GM18873 (cell line): ENCODE measurements at regions not wholly inside any gene's neighbourhood (a gene's known extent, or its start where the extent isn't known, plus 50 kb on each side); places are given as distances from the start of the nearest gene placed in this dataset.
"Not testable (repeated sequence)": the region's sequence is repeated elsewhere in the genome, so short reads cannot be mapped to it uniquely, and the experiment has no call there.

Source experiments
- ATAC-seq: cut with Tn5 transposase; IDR thresholded peaks from one replicate; pipeline ENCODE4 v1.9.1; 2021; ENCODE audit warnings: mild to moderate bottlenecking, moderate library complexity, moderate number of reproducible peaks; ENCODE audit not compliant: unreplicated experiment, low FRiP score

- no peak for ATAC-seq
Measured at GRCh38 chr11:29263971-29264682, 752.7 kb downstream of the KCNA4 start.

- no peak for ATAC-seq
Measured at GRCh38 chr11:29261831-29262230, 755.0 kb downstream of the KCNA4 start.

DNA sequence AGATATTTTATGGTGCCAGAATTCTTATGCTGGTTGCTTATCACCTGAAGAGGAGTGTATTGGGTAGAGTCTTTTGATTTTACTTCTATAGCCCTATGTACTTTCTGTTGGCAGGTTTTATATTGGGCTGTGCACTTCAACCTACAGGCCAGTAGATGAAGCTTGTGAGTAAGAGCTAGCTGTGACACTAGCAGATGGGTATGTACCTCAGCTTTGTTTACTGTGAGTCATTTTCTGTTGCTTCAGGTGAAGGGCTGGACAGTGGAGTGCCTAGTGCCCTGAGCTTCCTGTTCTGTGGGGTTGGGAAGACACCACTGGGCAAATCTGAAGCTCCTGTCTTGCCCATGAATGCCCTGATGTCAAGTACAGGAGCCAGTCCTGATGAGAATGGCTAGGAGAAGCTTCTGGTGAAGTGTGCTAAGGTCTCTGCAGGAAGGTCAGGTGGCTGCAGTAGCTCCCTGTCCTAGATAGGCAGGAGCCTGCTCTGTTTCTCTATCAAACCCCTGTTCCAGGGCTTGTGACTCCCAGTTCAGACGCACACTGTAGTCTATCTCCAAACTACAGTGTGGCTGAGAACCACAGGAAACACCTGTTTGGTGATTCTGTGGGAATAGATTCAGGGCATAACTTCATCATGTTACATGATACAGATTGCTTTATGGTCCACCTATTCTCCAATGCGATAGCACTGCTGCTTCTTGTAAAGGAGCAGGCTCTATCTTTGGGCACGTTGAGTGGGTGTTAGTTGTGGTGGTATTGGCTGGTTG, 755.7 kb downstream of the KCNA4 start:
- no peak for ATAC-seq

- ATAC-seq = no peak
Measured at GRCh38 chr11:29258411-29258810, 758.4 kb downstream of the KCNA4 start.

- ATAC-seq = no peak
Measured at GRCh38 chr11:29256580-29256979, 760.2 kb downstream of the KCNA4 start.

DNA sequence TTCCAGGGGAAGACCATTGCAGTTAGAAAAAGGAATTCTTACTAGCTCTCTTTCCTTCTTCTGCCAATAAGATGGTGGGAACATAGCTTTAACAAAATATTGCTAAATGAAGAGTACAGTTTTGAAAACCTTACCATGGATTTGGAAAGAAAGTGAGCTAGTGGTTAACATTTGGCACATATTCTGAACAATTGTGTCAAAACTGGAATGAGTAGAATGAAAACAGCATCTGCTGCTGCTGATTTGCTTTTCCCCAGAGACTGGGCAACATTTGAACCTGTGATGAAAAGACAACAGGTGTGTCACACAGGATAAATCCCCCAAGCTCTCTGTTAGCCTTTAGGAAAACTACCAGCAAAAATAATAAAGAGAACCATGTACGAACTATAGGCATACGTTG, 761.4 kb downstream of the KCNA4 start:
- ATAC-seq = no peak

DNA sequence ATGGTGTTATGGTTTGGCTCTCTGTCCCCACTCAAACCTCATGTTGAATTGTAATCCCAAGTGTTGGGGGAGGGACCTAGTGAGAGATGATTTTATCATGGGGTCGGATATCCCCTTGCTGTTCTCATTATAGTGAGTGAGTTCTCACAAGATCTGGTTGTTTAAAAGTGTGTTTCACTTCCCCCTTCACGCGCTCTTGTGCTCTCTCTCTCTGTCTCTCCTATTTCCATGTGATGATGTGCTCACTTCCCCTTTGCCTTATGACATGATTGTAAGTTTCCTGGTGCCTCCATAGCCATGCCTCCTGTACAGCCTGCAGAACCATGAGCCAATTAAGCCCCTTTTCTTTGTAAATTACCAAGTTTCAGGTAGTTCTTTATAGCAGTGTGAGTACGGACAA, 765.1 kb downstream of the KCNA4 start:
- peak; percentile 62 for ATAC-seq

DNA sequence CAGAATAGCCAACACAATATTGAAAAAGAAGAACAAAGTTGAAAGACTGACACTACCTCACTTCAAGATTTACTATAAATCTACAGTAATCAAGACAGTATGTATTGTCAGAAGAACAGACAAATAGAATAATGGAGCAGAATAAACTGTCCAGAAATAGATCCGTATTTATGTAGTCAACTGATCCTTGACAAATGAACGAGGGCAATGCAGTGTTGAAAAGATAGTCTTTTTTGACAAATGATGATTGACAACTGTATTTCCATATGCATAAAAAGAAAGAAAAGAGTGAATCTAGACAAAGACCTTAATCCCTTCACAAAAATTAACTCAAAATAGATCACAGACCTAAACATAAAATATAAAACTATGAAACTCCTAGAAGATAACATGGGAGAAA, 767.1 kb downstream of the KCNA4 start:
- no peak for ATAC-seq

DNA sequence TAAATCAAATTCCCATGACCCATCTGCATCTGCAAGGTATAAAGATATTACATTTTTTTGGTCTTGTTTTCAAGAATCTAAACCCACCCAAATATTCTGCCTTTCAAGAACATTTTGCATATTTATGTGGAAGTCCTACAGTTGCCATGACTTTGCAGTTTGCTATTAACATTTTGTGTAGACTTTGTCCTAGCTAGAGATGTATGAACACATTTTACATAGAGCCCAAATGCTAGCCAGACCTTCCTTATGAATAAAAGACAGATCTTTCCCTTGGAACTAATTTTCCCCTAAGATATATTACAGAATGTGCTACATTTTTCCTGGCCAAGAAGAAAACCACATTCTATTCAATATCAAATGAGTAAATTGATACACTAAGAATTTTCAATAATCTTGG, 772.5 kb downstream of the KCNA4 start:
- no peak for ATAC-seq

GRCh38 chr11:29243616-29244015, 773.2 kb downstream of the KCNA4 start:
- no peak for ATAC-seq

- no peak for ATAC-seq
Measured at GRCh38 chr11:29231991-29232390, 784.8 kb downstream of the KCNA4 start.

DNA sequence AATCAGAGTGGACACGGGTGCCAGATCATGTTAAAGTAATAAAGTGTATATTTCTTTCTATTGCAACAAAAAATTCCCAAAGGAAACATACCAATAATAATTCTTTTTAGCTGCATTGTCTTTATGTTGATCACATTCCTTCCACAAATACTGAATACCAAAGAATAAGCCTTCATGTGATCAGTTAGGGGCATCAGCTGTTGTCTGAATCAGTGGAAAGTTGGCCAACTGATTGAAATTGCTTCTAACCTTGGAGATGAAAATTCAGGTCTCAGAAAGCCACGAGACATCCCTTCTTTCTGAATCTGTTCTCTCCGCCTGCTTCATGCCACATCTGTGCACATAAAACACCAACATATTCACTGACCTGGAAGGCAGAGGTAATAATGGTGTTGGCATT, 785.2 kb downstream of the KCNA4 start:
- ATAC-seq = no peak

- no peak for ATAC-seq
Measured at GRCh38 chr11:29227811-29228210, 789.0 kb downstream of the KCNA4 start.

DNA sequence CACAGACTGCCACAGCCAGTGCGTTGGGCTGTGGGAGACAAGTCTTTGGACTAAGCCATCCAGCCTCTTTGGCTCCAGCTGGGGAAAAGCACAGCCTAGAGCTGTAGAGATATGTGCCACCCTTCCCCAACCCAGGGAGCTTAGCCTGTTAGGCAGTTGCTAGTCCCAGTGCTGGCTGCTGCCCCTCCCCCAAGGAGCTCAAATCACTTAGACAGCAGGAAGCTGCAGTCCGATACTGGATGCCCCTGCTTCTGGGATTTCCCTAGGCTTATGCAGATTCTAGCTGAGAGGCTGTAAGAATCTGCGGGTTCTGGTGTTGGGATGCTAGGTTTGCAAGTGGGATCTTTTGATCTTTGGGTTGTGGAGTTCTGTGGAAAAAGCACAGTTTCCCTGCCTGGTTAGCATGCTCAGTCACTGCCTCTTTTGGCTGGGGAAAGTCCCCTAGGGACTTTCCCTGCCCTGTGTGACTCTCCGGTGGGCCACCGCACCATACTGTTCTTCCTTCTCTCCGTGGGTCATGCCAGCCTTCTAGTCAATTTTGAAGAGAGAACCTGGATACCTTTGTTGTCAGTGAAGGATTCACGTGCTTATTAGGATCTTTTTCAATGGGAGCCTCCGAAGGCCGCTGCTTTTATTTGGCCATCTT, 792.0 kb downstream of the KCNA4 start:
- ATAC-seq = no peak

GRCh38 chr11:29219531-29219930, 797.3 kb downstream of the KCNA4 start:
- not testable (repeated sequence) for ATAC-seq

DNA sequence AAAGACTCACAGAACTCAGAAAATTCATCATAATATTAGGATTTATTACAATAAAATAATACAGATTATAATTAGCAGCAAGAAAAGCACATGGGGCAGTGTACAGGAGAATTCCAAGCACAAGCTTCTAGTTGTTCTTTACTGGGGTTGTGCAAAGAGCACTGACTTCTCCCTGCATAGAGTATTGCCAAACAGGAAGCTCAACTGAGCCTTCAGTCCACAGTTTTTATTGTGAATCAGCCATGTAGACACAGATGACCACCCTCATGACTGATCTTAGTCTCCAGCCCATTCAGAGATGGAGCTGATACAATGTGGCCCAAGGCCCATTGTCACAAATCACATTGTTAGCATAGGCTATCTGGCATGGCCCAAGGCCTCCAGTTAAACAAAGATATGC, 798.9 kb downstream of the KCNA4 start:
- ATAC-seq = no peak

- ATAC-seq = no peak
Measured at GRCh38 chr11:29214833-29215232, 802.0 kb downstream of the KCNA4 start.

DNA sequence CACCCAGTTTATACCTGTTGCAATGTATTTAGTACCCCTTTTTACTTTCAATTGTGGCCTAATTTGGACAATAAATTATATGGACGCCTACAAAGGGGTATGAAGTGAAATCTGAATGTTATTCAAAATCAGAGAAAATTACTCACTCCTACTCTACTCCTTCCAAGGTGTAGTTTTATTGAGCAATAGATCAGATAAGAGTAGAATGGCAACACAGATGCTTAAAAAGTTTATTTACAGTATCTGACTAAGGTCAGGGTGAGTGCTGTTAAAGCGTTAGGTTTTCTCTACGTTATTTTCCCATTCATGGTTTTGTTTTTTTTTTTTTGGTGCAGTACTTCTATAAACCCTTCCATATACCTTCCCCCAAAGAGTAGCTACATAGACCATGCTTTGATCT, 805.6 kb downstream of the KCNA4 start:
- ATAC-seq = no peak

GRCh38 chr11:29210426-29210825, 806.4 kb downstream of the KCNA4 start:
- ATAC-seq = no peak

- ATAC-seq = no peak
Measured at GRCh38 chr11:29208117-29208516, 808.7 kb downstream of the KCNA4 start.

DNA sequence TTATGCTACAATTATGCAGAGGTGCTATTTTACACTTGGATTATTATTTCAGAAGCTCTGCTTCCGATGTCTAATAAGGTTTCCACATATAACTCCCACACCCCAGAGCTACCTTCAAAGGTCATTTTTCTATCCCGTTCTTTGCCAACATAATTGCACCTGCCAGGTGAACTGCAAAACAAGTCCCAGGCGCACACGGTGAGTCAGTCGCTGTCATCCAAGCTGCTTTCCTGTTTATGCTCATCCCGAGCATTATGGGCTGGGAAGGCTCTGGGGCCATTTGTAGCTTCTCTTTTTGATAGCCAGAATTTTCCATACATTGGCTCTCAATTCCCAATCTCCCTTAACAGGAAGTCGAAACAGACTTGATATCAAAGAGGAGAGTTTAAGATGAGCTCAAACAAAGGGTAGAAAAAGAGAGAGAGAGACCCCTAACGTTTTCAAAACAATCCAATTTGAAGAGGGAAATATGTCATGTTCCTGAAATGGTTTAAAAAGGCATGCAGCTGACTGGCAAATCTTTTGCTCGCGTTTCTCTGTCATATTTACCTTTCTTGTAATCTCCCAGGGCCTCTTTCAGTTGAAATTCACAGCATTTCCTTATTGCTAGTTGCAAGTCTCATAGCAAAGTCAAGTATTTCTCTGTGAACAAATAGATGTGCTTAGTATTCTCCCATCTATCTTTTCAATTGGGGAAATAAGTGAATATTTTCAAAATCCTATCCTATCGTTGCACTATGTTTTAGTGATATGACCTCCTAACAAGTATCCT, 815.9 kb downstream of the KCNA4 start:
- no peak for ATAC-seq
